Kidney capillary endothelial cell (primary cell): ENCODE measurements at regions not wholly inside any gene's neighbourhood (a gene's known extent, or its start where the extent isn't known, plus 50 kb on each side); places are given as distances from the start of the nearest gene placed in this dataset.
A peak's percentile ranks its signal among the peaks of the same experiment; 100 is the strongest.
"Not testable (repeated sequence)": the region's sequence is repeated elsewhere in the genome, so short reads cannot be mapped to it uniquely, and the experiment has no call there.

Experiments used
- DNase-seq: peaks from one replicate; pipeline ENCODE4 v3.0.0-alpha.2; 2018; ENCODE audit warnings: low spot score

GRCh38 chr13:65679240-65679639 is 1550.9 kb downstream of the PCDH9 start:
- DNase-seq = no peak

GRCh38 chr13:65677906-65678305 is 1552.2 kb downstream of the PCDH9 start:
- no peak for DNase-seq

GRCh38 chr13:65675383-65675782 is 1554.8 kb downstream of the PCDH9 start:
- DNase-seq = not testable (repeated sequence)

GRCh38 chr13:65670014-65670625 is 1560.0 kb downstream of the PCDH9 start:
- DNase-seq = no peak

- DNase-seq = no peak
Observed at GRCh38 chr13:65660731-65661130, 1569.4 kb downstream of the PCDH9 start.

- DNase-seq = peak; percentile 25
Observed at GRCh38 chr13:65656740-65657329, 1573.3 kb downstream of the PCDH9 start.

GRCh38 chr13:65653613-65654012 is 1576.5 kb downstream of the PCDH9 start:
- no peak for DNase-seq

- no peak for DNase-seq
Observed at GRCh38 chr13:65650321-65650720, 1579.8 kb downstream of the PCDH9 start.

- no peak for DNase-seq
Observed at GRCh38 chr13:65642996-65643395, 1587.1 kb downstream of the PCDH9 start.

- no peak for DNase-seq
Observed at GRCh38 chr13:65642301-65642700, 1587.8 kb downstream of the PCDH9 start.

GRCh38 chr13:65638572-65639168 is 1591.5 kb downstream of the PCDH9 start:
- peak; percentile 33 for DNase-seq

GRCh38 chr13:65633806-65634205 is 1596.3 kb downstream of the PCDH9 start:
- DNase-seq = no peak

- no peak for DNase-seq
Observed at GRCh38 chr13:65631078-65631477, 1599.1 kb downstream of the PCDH9 start.

GRCh38 chr13:65629926-65630325 is 1600.2 kb downstream of the PCDH9 start:
- no peak for DNase-seq

- no peak for DNase-seq
Observed at GRCh38 chr13:65623148-65623547, 1607.0 kb downstream of the PCDH9 start.

- DNase-seq = no peak
Observed at GRCh38 chr13:65615506-65615905, 1614.6 kb downstream of the PCDH9 start.

- no peak for DNase-seq
Observed at GRCh38 chr13:65613004-65613403, 1617.1 kb downstream of the PCDH9 start.

- DNase-seq = no peak
Observed at GRCh38 chr13:65609350-65609749, 1620.8 kb downstream of the PCDH9 start.

GRCh38 chr13:65606622-65607021 is 1623.5 kb downstream of the PCDH9 start:
- DNase-seq = no peak

GRCh38 chr13:65605396-65605795 is 1624.7 kb downstream of the PCDH9 start:
- DNase-seq = no peak

- no peak for DNase-seq
Observed at GRCh38 chr13:65603160-65603559, 1627.0 kb downstream of the PCDH9 start.

- no peak for DNase-seq
Observed at GRCh38 chr13:65601855-65602254, 1628.3 kb downstream of the PCDH9 start.

- DNase-seq = no peak
Observed at GRCh38 chr13:65600702-65601101, 1629.4 kb downstream of the PCDH9 start.
